AG20443 (cell line): ENCODE measurements at regions not wholly inside any gene's neighbourhood (a gene's known extent, or its start where the extent isn't known, plus 50 kb on each side); places are given as distances from the start of the nearest gene placed in this dataset.

ENCODE experiments used
- DNase-seq: peaks from one replicate; pipeline ENCODE4 v3.0.0; 2012; ENCODE audit warnings: low spot score, mixed read lengths

DNA sequence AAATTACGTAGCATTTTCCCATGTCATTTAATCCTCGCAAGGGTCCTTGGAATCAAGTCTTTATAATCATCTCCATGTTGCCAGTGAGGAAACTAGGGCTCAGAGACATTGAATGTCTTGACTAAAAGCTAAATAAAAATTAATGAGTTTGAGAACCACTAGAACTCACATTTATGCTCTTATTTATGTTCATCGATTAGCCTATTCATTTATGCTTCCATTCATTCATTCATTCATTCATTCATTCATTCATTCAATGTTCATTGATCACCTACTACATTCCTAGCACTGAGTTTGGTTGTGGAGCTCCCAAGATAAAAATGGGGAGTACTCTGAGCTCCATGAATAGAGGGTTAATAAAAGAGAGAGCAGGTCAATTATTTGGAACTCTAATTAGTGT lies 59.7 kb downstream of the KCNA1 start:
- DNase-seq: no peak

DNA sequence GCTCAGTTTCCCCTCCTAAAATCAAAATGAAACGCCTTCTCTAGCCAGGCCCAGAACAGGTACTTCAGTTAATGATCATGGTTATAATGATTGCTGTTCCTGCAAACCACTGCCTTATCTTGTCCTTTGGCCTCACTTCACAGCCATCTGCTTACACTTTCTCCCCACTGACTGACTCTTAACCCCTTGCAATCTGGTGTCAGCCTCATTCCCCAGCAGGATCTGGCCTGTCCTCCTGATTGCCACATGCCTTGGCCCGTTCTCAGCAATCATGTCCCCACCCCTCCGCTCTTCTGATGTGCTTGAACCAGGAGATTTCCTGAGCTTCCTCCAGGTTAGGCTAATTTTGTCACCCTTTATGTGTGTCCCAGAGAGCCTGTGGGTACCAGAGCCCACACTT lies 64.5 kb downstream of the KCNA1 start:
- DNase-seq: no peak

DNA sequence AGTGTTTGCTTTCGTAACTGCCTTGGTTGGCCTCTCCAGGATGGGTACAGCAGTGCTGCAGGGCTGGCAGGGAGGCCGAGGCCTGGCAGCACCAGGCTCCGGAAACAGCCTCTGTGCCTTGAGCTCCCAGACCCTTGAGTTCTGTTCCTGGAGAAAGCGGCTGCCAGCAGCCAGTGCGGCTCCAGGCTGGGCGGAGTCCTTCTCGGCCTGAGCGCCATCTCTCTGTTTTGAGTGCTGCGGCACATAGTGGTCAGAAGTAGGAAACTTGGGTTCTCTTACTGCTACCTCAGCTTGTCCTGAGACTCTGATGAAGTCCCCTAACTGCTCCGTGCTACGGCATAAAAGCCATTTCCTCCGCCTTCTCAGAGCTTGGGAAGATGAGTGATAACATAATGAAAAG lies 65.9 kb downstream of the KCNA1 start:
- peak; percentile 59 for DNase-seq

DNA sequence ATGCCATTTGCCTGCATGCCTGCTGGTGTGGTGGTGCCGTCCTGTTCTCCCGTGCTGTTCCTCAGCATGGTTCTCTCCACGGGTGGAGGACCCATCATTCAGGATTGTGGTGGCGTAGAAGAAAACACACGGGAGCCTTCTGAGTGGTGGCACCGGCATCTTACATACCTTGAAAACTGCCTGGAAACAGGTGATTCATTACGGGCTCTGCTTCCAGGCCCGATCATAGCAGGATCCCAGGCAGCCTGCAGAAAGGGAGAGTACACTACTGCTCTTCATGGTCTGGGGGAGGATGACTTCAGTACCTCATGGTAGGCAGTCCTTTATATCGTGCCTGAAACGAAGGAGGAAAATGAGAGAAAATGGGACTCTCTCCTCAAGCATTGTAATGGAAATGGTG lies 66.6 kb upstream of the KCNA5 start:
- no peak for DNase-seq

DNA sequence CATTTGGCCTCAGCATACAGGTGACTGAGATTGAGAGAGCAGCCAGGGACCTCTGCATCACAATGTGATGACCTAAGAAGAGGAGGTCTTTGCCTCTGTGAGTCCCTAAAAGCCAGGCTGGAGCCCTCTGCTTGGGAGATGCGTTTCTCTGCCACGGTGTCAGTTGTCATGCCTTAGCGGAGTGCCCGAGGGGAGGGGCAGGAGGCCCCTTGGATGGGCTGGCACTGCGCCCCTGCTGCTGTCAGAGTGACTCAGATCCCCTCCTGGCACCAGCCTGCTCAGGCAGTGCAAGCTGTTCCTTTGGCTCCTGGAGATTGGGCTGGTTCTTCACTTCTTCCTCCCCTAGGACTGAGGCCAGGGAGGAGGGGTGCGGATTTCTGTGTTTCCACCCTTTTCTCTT lies 64.9 kb upstream of the KCNA5 start:
- peak; percentile 27 for DNase-seq

DNA sequence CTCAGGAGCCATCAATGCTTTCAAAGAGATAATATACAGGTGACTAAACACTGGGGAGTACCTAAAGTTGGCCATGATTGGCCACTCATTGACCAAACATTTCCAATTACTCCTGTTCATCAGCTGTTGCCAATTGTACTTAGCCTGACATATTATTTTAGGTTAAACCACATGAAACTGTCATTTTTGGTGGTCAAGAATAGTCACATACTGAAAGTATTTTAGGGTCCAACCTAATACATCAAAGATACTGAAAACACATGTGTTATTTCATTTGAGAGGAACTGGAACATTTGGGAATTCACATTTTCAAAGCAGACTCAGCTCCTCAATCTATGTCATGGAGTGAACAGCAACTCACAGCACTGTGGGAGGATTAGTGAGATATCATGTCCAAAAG lies 63.9 kb upstream of the KCNA5 start:
- DNase-seq: no peak

DNA sequence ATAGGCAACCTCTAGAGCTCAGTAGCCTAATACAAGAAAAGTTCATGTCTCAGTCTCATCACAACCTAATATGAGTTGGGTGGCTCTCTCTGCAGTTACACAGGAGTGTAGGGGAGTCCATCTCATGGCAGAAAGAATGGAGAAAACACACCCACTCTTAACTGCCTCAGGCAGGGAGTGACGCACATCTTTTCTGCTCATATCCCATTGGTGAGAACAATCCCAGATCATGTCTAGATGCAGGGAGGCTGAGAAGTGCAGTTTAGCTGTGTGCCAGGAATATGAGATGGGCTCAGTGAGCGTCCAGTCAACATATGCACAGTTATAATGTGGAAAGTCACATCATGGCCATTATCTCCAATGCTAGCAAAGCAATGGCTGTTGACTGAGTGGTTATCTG lies 59.3 kb upstream of the KCNA5 start:
- no peak for DNase-seq

DNA sequence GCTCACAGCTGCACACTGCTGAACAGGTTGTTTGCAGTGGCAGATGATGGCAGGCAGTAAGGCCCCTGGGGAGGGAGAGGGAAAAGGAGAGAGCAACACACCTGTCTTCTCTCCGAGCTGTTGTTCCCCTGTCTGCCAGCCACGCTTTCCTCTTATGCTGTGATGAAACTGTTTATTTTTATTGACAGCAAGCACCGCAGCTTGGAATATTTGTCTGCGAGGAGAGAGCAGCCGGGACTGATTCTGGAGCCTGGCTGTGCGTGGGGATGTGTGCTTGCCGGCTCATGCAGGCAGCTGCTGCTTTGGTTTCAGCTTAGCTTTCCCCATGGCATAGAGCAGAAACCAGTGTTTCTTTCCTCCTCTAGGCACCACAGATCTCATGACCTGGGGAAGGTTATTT lies 58.7 kb upstream of the KCNA5 start:
- no peak for DNase-seq

DNA sequence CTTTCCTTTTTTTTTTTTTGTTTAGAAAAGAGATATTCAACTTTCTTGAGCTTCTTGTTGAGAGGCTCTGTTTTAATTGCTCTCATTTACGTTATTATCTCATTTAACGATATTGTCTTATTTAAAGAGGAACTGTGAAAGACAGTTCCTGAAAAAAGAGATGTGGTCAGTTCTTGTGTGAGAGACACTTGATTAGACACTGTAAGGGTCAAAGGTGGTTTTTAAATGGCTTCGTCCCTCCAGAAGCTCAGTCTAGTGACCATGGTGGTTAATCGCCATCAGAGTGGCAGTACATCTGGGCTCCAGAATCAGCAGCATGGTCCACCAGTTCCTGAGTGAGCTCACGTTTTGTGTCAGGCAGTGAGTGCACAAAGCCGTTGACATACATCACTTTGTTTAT lies 57.9 kb upstream of the KCNA5 start:
- DNase-seq: no peak

DNA sequence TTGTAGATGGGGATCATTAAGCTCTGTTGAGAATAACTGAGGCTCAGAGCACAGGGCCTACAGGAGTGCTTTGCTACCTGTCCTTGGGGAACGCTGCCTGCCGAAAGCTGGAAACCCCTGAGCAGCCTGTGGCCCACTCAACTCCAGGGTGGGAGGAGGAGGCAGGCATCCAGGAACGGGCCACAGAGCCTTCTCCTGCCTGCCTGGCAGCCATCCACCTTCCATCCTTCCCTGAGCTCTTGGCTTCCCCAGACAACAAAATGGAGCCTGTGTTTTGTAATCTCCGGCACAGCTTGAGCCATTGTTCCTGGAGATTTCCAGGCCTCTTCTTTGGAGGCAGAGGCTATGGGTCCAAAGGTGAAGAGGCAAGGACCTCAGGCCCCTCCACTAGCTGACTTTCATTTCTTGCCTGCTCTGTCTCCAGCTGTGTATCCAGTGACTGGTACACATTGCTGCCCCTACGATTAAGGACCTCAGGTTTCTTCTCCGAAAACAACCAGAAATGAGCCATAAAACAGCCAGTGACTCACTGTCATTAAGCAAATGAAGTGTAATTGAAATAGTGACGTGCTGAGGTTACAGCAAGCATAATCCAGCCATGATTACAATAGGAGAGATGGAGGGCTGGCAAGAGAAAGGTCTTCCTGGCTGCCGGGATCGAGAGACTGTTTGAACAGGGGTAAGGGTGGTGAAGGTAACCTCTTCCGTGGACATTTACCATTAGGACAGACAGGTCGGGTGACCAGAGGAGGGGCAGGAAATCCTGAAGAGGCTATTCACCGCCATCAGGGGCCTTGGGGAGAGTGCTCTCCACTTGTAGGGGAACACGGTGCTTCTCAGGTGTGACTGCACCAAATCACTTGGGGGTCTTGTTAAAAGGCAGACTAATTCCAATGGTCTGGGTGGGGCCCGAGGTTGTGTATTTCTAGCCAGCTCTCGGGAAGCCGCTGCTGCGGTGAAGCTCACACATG lies 56.3 kb upstream of the KCNA5 start:
- DNase-seq: no peak

DNA sequence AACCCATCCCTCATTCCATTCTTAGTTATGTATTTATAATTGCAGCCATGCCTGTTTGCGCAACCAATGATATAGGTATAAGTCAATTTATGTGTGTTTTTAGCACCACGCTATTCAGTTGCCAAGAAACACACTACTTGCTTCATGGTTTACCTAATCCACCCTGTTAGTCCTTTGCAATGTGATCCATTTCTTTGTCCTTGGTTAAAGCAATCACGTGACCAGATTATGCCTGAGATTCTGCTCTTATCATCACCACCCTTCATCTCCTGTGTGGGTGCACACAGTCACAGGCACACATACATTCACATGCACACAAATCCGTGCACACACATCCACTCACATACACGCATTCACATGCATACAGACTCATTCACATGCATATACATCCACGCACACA lies 52.3 kb upstream of the KCNA5 start:
- DNase-seq: no peak

DNA sequence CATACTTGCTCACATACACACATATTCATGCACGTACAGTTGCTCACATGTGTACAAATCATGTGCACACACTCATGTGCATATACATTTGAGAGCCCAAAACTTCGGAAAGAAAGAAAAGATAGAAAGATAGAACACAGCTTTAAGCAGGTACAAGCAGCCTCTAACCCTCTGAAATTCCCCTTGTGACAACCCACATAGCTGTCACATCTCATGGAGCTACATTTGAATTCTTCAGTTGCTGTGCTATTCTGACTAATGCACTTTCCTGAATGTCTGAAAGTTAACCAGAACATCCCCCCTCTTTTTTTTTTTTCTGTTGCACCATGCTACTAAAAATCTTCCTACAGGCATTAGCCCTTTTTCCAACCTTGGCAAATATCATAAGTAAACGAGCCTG lies 51.9 kb upstream of the KCNA5 start:
- DNase-seq: no peak

DNA sequence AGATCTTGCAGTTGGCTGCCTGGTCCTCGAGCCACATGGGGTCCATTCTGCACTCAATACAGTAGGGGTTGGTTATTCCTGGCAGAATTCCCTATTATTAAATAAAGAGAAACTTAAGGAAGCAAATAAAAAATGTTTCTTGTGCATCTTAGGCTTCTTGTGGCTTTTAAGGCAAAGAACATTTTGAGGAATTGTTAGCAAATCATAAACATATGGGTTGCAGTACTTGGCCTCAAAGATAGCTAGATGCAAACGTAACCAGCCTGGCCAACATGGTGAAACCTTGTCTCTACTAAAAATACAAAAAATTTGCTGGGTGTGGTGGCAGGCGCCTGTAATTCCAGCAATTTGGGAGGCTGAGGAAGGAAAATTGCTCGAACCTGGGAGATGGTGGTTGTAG lies 50.8 kb upstream of the KCNA5 start:
- DNase-seq: no peak
